ENCODE measurements at regions not wholly inside any gene's neighbourhood (a gene's known extent, or its start where the extent isn't known, plus 50 kb on each side); places are given as distances from the start of the nearest gene placed in this dataset.

- TF ChIP-seq ZNF184 (tag by site-specific recombination; IDR thresholded peaks at IDR 0.05): no peak
Measured at GRCh38 chr5:5675511-5675910, 253.0 kb downstream of the ICE1 start (continued).

- no peaks in the 10 kb centered on the region for H3K9me3 ChIP-seq (ENCODE audit: control insufficient read depth, insufficient read depth, low read depth, low read length)
- no peak overlapping the region for H3K27ac ChIP-seq (ENCODE audit: extremely low read depth, low read depth, low read length)
- TF ChIP-seq ZNF426 (tag by site-specific recombination; IDR thresholded peaks at IDR 0.05): no peak
- H3K4me3 ChIP-seq (ENCODE audit: low read depth, low read length): no peak overlapping the region
- H3K4me1 ChIP-seq (ENCODE audit: control insufficient read depth, insufficient read depth, low read length): no peaks in the 10 kb centered on the region
- POLR2A ChIA-PET: no interaction called here
- no peaks in the 10 kb centered on the region for H3K36me3 ChIP-seq (ENCODE audit: control insufficient read depth in 2 of 2, insufficient read depth in 1 of 2, low read length in 2 of 2)
- CTCF ChIA-PET: interaction anchor here (0.7 kb wide), 1 partner anchor 1298 kb away, joined by 3 read pairs; no protein-coding TSS in a partner anchor
Measured at GRCh38 chr5:5671823-5672222, 249.3 kb downstream of the ICE1 start.

- no peaks in the 10 kb centered on the region for H3K4me1 ChIP-seq (ENCODE audit: control insufficient read depth, insufficient read depth, low read length)
- ChIA-PET POLR2A (no interaction called here), CTCF (no interaction called here)
- H3K27ac ChIP-seq (ENCODE audit: extremely low read depth, low read depth, low read length): no peak overlapping the region
- no peaks in the 10 kb centered on the region for H3K9me3 ChIP-seq (ENCODE audit: control insufficient read depth, insufficient read depth, low read depth, low read length)
- TF ChIP-seq GFI1B (tag by site-specific recombination; IDR thresholded peaks at IDR 0.05) (no peak), GLIS1 (tag by site-specific recombination; IDR thresholded peaks at IDR 0.05) (no peak), PBX3 (CRISPR knock-in tag; IDR thresholded peaks at IDR 0.05) (no peak), ZNF701 (tag by site-specific recombination; IDR thresholded peaks at IDR 0.05) (no peak), ZNF501 (tag by site-specific recombination; IDR thresholded peaks at IDR 0.05) (no peak), INSM2 (tag by site-specific recombination; IDR thresholded peaks at IDR 0.05) (no peak)
- H3K36me3 ChIP-seq (ENCODE audit: control insufficient read depth in 2 of 2, insufficient read depth in 1 of 2, low read length in 2 of 2): no peaks in the 10 kb centered on the region
- H3K4me3 ChIP-seq (ENCODE audit: low read depth, low read length): no peak overlapping the region
Measured at GRCh38 chr5:5667136-5667554, 244.7 kb downstream of the ICE1 start.

GRCh38 chr5:5666369-5666768 is 243.9 kb downstream of the ICE1 start:
- ChIA-PET CTCF (interaction anchor here (0.6 to 1.1 kb wide), 2 partner anchors 170 to 1078 kb away, joined by 3 to 5 read pairs; no protein-coding TSS in a partner anchor), POLR2A (interaction anchor here (0.7 kb wide), 1 partner anchor 8 kb away, joined by 3 read pairs; no protein-coding TSS in a partner anchor)
- Histone ChIP-seq H3K36me3 (ENCODE audit: control insufficient read depth in 2 of 2, insufficient read depth in 1 of 2, low read length in 2 of 2) (no peaks in the 10 kb centered on the region), H3K4me1 (ENCODE audit: control insufficient read depth, insufficient read depth, low read length) (no peaks in the 10 kb centered on the region), H3K4me3 (ENCODE audit: low read depth, low read length) (no peak overlapping the region), H3K9me3 (ENCODE audit: control insufficient read depth, insufficient read depth, low read depth, low read length) (no peaks in the 10 kb centered on the region), H3K27ac (ENCODE audit: extremely low read depth, low read depth, low read length) (no peak overlapping the region)
- no peak for TF ChIP-seq TCF7L2 (IDR thresholded peaks at IDR 0.05; ENCODE audit: borderline replicate concordance, low read depth, low read length)
- no peak for TF ChIP-seq GLIS1 (tag by site-specific recombination; IDR thresholded peaks at IDR 0.05)
- no peak for TF ChIP-seq ZNF791 (tag by site-specific recombination; IDR thresholded peaks at IDR 0.05)
- TF ChIP-seq KLF7 (tag by site-specific recombination; IDR thresholded peaks at IDR 0.05; ENCODE audit: borderline replicate concordance): no peak
- no peak for TF ChIP-seq ZSCAN18 (tag by site-specific recombination; IDR thresholded peaks at IDR 0.05)
- TF ChIP-seq KLF1 (tag by site-specific recombination; IDR thresholded peaks at IDR 0.05): no peak
- no peak for TF ChIP-seq ZNF639 (tag by site-specific recombination; IDR thresholded peaks at IDR 0.05)
- no peak for TF ChIP-seq ZNF555 (tag by site-specific recombination; conservative IDR thresholded peaks at IDR 0.05)
- TF ChIP-seq GFI1B (tag by site-specific recombination; IDR thresholded peaks at IDR 0.05): no peak
- TF ChIP-seq ZNF561 (tag by site-specific recombination; IDR thresholded peaks at IDR 0.05; ENCODE audit: borderline replicate concordance): no peak
- no peak for TF ChIP-seq ZBTB1 (tag by site-specific recombination; IDR thresholded peaks at IDR 0.05)
- TF ChIP-seq ZNF488 (tag by site-specific recombination; IDR thresholded peaks at IDR 0.05): no peak
